HuH-7.5 (cell line): ENCODE measurements at regions not wholly inside any gene's neighbourhood (a gene's known extent, or its start where the extent isn't known, plus 50 kb on each side); places are given as distances from the start of the nearest gene placed in this dataset.

Experiments used
- DNase-seq: peaks from one replicate; pipeline ENCODE4 v3.0.0; 2011; ENCODE audit warnings: low spot score

DNA sequence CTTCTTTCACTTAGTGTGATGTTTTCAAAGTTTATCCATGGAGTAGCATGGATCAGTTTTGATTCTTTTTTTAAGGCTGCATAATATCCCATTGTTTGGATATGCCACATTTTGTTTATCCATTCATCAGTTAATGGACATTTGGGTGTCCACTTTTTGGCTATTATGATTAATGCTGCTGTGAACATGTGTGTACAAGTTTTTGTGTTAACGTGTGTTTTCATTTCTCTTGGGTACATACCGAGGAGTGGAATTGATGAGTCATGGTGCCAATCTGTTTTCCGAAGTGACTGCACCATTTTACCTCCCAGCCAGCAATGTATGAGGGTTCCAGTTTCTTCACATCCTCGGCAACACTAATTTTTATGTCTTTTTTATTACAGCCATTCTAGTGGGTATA lies 78.4 kb upstream of the CCDC28A start:
- no peak for DNase-seq

DNA sequence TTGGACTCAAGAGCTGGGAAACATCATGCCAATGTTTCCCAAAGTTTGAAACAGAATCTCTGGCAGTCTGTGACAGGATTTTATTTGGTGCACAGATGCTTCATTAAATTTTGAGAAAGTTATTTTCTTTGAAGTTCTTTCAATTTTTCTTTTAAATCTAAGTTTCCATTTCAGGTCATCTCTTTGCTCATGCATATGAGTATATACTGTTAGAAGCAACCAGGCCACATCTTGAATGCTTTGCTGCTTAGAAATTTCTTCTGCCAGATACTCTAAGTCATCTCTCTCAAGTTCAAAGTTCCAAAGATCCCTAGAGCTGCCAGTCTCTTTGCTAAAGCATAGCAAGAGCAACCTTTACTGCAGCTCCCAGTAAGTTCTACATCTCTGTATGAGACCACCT lies 59.1 kb upstream of the CCDC28A start:
- DNase-seq, result no peak

DNA sequence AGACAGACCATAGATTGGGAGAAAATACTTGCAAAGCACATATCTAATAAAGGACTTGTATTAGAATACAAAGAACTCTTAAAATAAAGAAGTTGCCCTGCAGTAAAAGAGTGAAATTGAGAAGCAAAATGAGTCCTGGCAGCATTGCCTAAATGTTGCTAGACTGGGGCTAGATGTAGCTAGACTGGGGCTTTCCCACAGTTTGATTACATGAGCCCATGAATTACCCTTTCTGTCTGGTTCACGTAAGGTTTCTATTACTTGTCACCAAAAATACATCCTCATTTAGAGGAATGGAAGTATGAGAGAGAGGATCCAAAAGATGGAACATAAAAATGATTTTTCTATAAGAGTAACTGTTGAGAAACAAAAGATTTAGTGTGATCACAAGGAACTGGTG lies 57.6 kb upstream of the CCDC28A start:
- DNase-seq, result no peak

DNA sequence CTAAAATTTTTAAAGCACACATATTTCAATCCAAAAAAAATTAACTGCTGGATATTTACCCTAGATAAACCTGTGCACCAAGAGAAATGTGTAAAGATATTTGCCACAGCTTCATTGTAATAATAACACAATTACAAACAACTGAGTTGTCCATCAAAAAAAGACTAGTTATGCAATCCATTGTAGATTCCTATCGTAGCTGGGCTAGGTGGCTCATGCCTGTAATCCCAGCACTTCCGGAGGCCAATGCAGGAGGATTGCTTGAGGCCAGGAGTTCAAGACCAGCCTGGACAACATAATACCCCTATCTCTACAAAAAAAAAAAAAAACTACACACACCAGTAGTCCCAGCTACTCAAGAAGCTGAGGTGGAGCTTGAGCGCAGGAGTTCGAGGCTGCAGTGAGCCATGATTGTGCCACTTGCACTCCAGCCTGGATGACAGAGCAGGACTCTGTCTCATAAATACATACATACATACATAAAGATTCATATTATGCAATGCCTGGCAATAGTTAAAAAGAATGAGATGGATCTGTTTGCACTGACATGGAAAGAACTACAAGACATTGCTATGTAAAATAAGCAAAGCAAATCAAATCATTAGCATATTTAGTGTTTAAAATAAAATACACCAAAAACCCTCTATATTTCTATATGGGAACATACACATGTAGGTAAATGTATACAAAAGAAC lies 56.5 kb upstream of the CCDC28A start:
- no peak for DNase-seq

DNA sequence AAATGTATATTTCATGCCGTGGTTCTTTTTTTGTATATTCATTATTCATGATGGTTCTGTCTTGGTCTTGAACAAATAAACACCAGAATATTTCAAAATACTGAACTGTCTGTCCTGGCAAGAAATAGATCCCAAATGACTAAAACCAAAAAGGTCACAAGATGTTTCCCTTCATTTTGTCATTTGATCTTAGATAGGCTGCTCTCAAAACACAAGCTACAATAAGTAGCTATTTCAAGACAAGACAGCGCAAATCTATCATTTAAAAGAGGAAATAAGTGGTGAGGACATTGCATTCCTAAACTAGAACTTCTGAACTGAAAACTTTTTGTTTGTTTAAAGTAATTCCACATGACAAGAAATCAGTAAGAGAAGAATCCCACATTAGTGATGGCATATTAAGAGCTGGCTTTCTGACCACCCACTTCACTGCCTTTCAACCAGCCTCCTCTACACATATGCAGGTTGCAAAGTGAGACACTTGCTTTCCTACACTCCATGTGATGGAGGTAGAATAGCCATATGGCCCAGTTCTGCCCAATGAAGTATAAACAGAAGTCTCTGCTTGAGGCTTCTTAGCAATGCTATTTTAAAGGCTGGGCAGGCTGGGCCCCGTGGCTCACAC lies 54.4 kb upstream of the CCDC28A start:
- no peak for DNase-seq

DNA sequence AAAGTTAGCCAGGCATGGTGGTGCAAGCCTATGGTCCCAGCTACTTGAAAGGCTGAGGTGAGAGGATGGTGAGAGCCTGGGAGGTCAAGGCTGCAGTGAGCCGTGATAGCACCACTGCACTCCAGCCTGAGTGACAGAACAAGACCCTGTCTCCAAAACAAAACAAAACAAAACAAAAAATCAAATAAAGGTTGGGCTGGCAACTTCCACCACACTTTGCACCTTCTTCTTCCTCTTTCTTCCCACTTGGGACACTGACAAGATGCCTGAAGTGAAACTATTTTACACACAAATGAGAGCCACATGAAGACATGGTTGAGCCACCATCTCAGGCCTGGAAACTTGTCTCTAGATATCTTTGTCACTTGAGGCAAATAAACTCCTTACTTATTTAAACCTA lies 53.8 kb upstream of the CCDC28A start:
- no peak for DNase-seq

DNA sequence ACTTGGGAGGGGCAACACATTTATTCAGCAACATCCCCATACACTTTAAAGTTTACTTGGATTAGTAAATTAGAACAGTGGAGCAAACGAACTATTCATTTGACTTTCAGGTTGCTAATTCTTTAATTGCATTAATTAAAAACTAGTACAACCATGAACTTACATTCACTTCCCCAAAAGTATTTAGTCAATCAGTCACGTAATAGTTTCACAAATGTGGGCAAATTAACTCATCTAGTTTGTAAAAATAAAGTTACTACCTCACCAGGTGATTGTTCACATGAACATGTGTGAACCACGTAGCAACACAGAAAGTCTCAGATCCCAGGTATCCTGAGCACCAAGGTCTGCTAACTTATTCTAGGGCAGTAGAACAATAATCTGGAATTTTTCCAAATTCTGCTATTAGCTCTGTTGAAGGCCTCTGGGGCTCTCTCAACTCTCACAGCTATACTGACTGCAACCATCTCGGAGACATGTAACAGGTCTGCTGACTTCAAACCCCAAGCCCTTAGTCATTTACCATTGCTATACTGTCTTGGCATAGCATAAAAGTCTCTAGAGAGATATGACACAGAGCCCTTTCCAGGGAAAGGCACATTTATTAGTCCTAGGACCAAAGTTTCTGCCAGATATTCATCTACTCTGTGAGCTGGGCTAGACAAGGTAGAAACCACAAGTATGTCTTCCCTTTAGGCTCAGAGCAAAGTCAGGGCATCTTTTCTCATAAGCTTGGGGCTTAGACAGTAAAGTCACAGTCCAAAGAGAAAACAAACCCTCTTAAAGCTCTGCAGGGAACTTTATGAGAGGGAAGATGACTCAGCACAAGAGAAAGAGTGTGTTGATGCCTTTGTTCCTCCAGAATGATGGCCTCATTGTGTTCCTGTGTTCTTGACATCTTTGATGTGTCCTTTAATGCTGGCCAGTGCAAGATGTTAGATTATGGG lies 50.9 kb upstream of the CCDC28A start:
- DNase-seq, result no peak
